ENCODE measurements at regions not wholly inside any gene's neighbourhood (a gene's known extent, or its start where the extent isn't known, plus 50 kb on each side); places are given as distances from the start of the nearest gene placed in this dataset.
"Not testable (repeated sequence)": the region's sequence is repeated elsewhere in the genome, so short reads cannot be mapped to it uniquely, and the experiment has no call there.

GRCh38 chr1:102789951-102790350 lies 318.4 kb downstream of the COL11A1 start:
- not testable (repeated sequence) for TF ChIP-seq POLR2A (IDR thresholded peaks at IDR 0.05; ENCODE audit: low read length); GATA1 (IDR thresholded peaks at IDR 0.05; ENCODE audit: low read depth, low read length)

Measured in erythroblast (primary cell).